GM13977 (cell line): ENCODE measurements at regions not wholly inside any gene's neighbourhood (a gene's known extent, or its start where the extent isn't known, plus 50 kb on each side); places are given as distances from the start of the nearest gene placed in this dataset.

Experiments
- DNase-seq: peaks from one replicate; pipeline ENCODE4 v3.0.0; 2012; ENCODE audit warnings: low spot score
- CTCF ChIP-seq: IDR thresholded peaks from 2 replicates; pipeline ENCODE4 v1.5.1; 2012; ENCODE audit warnings: mild to moderate bottlenecking, control low read depth; ENCODE audit not compliant: insufficient read depth; ENCODE audit errors: extremely low read depth, missing control alignments
- in situ Hi-C: fragments of 300-500 bp; cut with MboI; formaldehyde crosslinking; loops from one replicate; pipeline ENCODE4 v1.12.0; 2022; ENCODE audit warnings: low sequenced_read_pairs, low pct_unique_long_range_greater_than_20kb, mixed read lengths, inconsistent platforms; ENCODE audit not compliant: unreplicated experiment

- in situ Hi-C loops: no loop called here
- no peak for TF ChIP-seq CTCF
- no peak for DNase-seq
Measured at GRCh38 chr10:58996063-58996462, 180.4 kb upstream of the PHYHIPL start.

GRCh38 chr10:58996866-58997265, 179.6 kb upstream of the PHYHIPL start:
- TF ChIP-seq CTCF: no peak
- DNase-seq: no peak
- in situ Hi-C loops: no loop called here

- TF ChIP-seq CTCF: no peak
- in situ Hi-C loops: no loop called here
- DNase-seq: no peak
Measured at GRCh38 chr10:58998924-58999713, 177.3 kb upstream of the PHYHIPL start.

GRCh38 chr10:59000162-59000825, 176.1 kb upstream of the PHYHIPL start:
- no peak for DNase-seq
- in situ Hi-C loops: no loop called here
- no peak for TF ChIP-seq CTCF

DNA sequence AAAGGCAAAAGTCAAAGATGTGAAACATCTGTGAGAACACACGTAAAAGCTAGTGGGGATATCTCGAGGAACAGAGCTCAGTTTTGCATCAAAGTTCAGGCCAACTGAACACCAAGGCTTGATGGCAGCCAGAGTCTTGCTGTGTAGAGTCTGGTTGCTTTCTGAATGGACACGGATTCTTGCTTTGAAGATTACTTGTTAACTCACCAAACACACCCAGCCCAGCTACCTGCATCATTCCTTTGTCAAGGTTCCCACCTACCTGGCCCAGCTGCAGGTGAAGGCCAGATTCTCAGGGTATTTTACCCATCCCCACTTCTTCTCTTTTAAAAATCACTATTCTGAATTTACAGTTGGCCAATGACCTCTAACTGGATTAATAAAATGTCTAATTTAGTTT, 174.4 kb upstream of the PHYHIPL start:
- DNase-seq: no peak
- TF ChIP-seq CTCF: no peak
- in situ Hi-C loops: no loop called here

GRCh38 chr10:59003203-59003602, 173.2 kb upstream of the PHYHIPL start:
- in situ Hi-C loops: no loop called here
- no peak for TF ChIP-seq CTCF
- DNase-seq: no peak
